ENCODE measurements at regions not wholly inside any gene's neighbourhood (a gene's known extent, or its start where the extent isn't known, plus 50 kb on each side); places are given as distances from the start of the nearest gene placed in this dataset.

DNA sequence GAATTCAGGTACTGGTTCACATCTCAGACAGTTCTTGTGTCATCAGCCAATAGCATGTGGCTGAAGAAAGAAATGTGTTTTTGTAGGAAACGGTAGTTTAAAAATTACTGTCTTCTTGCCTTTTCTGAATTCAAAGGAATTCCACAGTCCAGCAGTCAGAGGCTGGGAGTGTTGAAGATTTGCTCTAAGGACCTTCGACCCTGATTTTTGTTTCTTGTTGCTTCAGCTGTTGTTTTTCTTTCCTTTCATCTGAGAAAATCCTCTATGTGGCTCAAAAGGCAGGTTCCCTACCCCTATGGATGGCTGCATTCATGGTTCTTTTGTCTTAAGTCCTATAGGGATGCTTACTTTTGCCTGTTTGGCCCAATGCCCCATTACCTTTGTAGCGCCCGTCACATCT, 304.9 kb downstream of the TMEM167A start:
- H3K27me3 ChIP-seq (ENCODE audit: insufficient read depth, poor library complexity, severe bottlenecking): no peaks in the 10 kb centered on the region
- DNase-seq (ENCODE audit: low read depth in 1 of 2, low spot score in 1 of 2): no peak
- H3K27ac ChIP-seq (replicated peaks): no peak overlapping the region
- H3K4me3 ChIP-seq (replicated peaks; ENCODE audit: insufficient read depth, low read length): no peak overlapping the region
- TF ChIP-seq, protein P1, sequence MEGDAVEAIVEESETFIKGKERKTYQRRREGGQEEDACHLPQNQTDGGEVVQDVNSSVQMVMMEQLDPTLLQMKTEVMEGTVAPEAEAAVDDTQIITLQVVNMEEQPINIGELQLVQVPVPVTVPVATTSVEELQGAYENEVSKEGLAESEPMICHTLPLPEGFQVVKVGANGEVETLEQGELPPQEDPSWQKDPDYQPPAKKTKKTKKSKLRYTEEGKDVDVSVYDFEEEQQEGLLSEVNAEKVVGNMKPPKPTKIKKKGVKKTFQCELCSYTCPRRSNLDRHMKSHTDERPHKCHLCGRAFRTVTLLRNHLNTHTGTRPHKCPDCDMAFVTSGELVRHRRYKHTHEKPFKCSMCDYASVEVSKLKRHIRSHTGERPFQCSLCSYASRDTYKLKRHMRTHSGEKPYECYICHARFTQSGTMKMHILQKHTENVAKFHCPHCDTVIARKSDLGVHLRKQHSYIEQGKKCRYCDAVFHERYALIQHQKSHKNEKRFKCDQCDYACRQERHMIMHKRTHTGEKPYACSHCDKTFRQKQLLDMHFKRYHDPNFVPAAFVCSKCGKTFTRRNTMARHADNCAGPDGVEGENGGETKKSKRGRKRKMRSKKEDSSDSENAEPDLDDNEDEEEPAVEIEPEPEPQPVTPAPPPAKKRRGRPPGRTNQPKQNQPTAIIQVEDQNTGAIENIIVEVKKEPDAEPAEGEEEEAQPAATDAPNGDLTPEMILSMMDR (IDR thresholded peaks at IDR 0.05; ENCODE audit: insufficient read depth, low read length): no peak
- no peak for TF ChIP-seq SPI1 (IDR thresholded peaks at IDR 0.05; ENCODE audit: borderline replicate concordance, low read depth)
- no peak for TF ChIP-seq GABPA (IDR thresholded peaks at IDR 0.05; ENCODE audit: low read depth)
- TF ChIP-seq, protein P2, sequence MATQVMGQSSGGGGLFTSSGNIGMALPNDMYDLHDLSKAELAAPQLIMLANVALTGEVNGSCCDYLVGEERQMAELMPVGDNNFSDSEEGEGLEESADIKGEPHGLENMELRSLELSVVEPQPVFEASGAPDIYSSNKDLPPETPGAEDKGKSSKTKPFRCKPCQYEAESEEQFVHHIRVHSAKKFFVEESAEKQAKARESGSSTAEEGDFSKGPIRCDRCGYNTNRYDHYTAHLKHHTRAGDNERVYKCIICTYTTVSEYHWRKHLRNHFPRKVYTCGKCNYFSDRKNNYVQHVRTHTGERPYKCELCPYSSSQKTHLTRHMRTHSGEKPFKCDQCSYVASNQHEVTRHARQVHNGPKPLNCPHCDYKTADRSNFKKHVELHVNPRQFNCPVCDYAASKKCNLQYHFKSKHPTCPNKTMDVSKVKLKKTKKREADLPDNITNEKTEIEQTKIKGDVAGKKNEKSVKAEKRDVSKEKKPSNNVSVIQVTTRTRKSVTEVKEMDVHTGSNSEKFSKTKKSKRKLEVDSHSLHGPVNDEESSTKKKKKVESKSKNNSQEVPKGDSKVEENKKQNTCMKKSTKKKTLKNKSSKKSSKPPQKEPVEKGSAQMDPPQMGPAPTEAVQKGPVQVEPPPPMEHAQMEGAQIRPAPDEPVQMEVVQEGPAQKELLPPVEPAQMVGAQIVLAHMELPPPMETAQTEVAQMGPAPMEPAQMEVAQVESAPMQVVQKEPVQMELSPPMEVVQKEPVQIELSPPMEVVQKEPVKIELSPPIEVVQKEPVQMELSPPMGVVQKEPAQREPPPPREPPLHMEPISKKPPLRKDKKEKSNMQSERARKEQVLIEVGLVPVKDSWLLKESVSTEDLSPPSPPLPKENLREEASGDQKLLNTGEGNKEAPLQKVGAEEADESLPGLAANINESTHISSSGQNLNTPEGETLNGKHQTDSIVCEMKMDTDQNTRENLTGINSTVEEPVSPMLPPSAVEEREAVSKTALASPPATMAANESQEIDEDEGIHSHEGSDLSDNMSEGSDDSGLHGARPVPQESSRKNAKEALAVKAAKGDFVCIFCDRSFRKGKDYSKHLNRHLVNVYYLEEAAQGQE (IDR thresholded peaks at IDR 0.05; ENCODE audit: insufficient replicate concordance, low read depth): no peak
- TF ChIP-seq POLR2AphosphoS5 (IDR thresholded peaks at IDR 0.05; ENCODE audit: low read depth): no peak

GRCh38 chr5:82766206-82766605, 311.0 kb downstream of the TMEM167A start:
- TF ChIP-seq, protein P2 (IDR thresholded peaks at IDR 0.05; ENCODE audit: insufficient replicate concordance, low read depth): no peak
- TF ChIP-seq, protein P1 (IDR thresholded peaks at IDR 0.05; ENCODE audit: insufficient read depth, low read length): no peak
- TF ChIP-seq GABPA (IDR thresholded peaks at IDR 0.05; ENCODE audit: low read depth) (no peak), POLR2AphosphoS5 (IDR thresholded peaks at IDR 0.05; ENCODE audit: low read depth) (no peak), SPI1 (IDR thresholded peaks at IDR 0.05; ENCODE audit: borderline replicate concordance, low read depth) (no peak)
- H3K27ac ChIP-seq (replicated peaks): no peak overlapping the region

DNA sequence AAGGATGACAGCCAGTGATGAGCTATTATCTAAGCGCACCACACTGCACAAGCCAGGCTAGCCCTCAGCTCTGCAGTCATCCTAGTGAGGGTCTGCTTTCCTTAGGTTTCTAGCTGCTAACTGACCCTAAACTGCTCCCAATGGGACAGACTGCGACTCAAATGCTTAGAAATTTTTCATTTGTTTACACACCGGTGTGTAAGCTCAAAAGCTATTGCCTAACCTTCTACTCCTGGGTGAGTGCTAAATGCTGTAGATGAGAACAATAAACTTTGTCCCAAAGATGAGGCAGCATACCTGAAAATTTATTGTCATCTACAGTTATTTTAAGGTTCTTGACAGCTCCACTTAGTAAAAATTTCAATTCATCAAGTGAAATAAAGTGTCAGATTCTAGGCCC, 311.4 kb downstream of the TMEM167A start:
- Histone ChIP-seq H3K27me3 (ENCODE audit: insufficient read depth, poor library complexity, severe bottlenecking) (no peaks in the 10 kb centered on the region), H3K27ac (replicated peaks) (no peak overlapping the region), H3K4me3 (replicated peaks; ENCODE audit: insufficient read depth, low read length) (no peak overlapping the region)
- no peak for DNase-seq (ENCODE audit: low read depth in 1 of 2, low spot score in 1 of 2)
- TF ChIP-seq, protein P2 (IDR thresholded peaks at IDR 0.05; ENCODE audit: insufficient replicate concordance, low read depth): no peak
- TF ChIP-seq, protein P1 (IDR thresholded peaks at IDR 0.05; ENCODE audit: insufficient read depth, low read length): no peak
- TF ChIP-seq POLR2AphosphoS5 (IDR thresholded peaks at IDR 0.05; ENCODE audit: low read depth): no peak
- TF ChIP-seq GABPA (IDR thresholded peaks at IDR 0.05; ENCODE audit: low read depth): no peak
- no peak for TF ChIP-seq SPI1 (IDR thresholded peaks at IDR 0.05; ENCODE audit: borderline replicate concordance, low read depth)

More at GRCh38 chr5:82766206-82766605, 311.0 kb downstream of the TMEM167A start:
- no peak for DNase-seq (ENCODE audit: low read depth in 1 of 2, low spot score in 1 of 2)
- no peaks in the 10 kb centered on the region for H3K27me3 ChIP-seq (ENCODE audit: insufficient read depth, poor library complexity, severe bottlenecking)
- no peak overlapping the region for H3K4me3 ChIP-seq (replicated peaks; ENCODE audit: insufficient read depth, low read length)

Data from HL-60 (cell line).